H9 (cell line): ENCODE measurements at regions not wholly inside any gene's neighbourhood (a gene's known extent, or its start where the extent isn't known, plus 50 kb on each side); places are given as distances from the start of the nearest gene placed in this dataset.

ENCODE experiments used
- DNase-seq: peaks from one replicate; pipeline ENCODE4 v3.0.0-alpha.2; 2017
- H2AFZ ChIP-seq: one replicate; pipeline ENCODE4 v1.6.1; 2013; ENCODE audit warnings: mild to moderate bottlenecking, low read length, control low read depth, moderate library complexity
- H2AK5ac ChIP-seq: 2 replicates; pipeline ENCODE4 v1.6.1; 2013; ENCODE audit warnings: low read length, control low read depth, mixed read lengths; ENCODE audit not compliant: insufficient read length
- H2BK120ac ChIP-seq: one replicate; pipeline ENCODE4 v1.6.1; 2013; ENCODE audit warnings: low read depth, mild to moderate bottlenecking, low read length, control low read depth, inconsistent platforms; ENCODE audit not compliant: poor library complexity, severe bottlenecking
- H2BK12ac ChIP-seq: 2 replicates; pipeline ENCODE4 v1.6.1; 2013; ENCODE audit warnings: low read length, control low read depth, mixed read lengths, low read depth; ENCODE audit not compliant: insufficient read length
- H2BK15ac ChIP-seq: 2 replicates; pipeline ENCODE4 v1.6.1; 2013; ENCODE audit warnings: low read depth, low read length, control low read depth
- H2BK20ac ChIP-seq: one replicate; pipeline ENCODE4 v1.6.1; 2013; ENCODE audit warnings: low read depth, mild to moderate bottlenecking, low read length, control low read depth, inconsistent platforms; ENCODE audit not compliant: poor library complexity, severe bottlenecking
- H2BK5ac ChIP-seq: 2 replicates; pipeline ENCODE4 v1.6.1; 2013; ENCODE audit warnings: low read length, control low read depth, mixed read lengths; ENCODE audit not compliant: insufficient read length
- H3K14ac ChIP-seq: 2 replicates; pipeline ENCODE4 v1.6.1; 2013; ENCODE audit warnings: low read length, control low read depth; ENCODE audit not compliant: insufficient read depth
- H3K18ac ChIP-seq: 2 replicates; pipeline ENCODE4 v1.6.1; 2013; ENCODE audit warnings: low read depth, mild to moderate bottlenecking, mixed read lengths, low read length, control low read depth; ENCODE audit not compliant: insufficient read length
- H3K23ac ChIP-seq: 2 replicates; pipeline ENCODE4 v1.6.1; 2013; ENCODE audit warnings: low read length, control low read depth, mixed read lengths, low read depth; ENCODE audit not compliant: insufficient read length
- H3K23me2 ChIP-seq: 2 replicates; pipeline ENCODE4 v1.6.1; 2013; ENCODE audit warnings: low read depth, mild to moderate bottlenecking, mixed read lengths, low read length, control low read depth; ENCODE audit not compliant: insufficient read length, poor library complexity, severe bottlenecking
- H3K27ac ChIP-seq: 2 replicates; pipeline ENCODE4 v1.5.1; 2013; ENCODE audit warnings: low read length, control low read depth, mixed read lengths, low read depth; ENCODE audit not compliant: insufficient read length
- H3K27me3 ChIP-seq: 2 replicates; pipeline ENCODE4 v1.6.1; 2013; ENCODE audit warnings: low read length, control low read depth, inconsistent platforms; ENCODE audit not compliant: insufficient read depth
- H3K4ac ChIP-seq: 2 replicates; pipeline ENCODE4 v1.6.1; 2013; ENCODE audit warnings: low read depth, mild to moderate bottlenecking, control low read depth, inconsistent platforms, low read length, moderate library complexity
- H3K4me1 ChIP-seq: 2 replicates; pipeline ENCODE4 v1.6.1; 2013; ENCODE audit warnings: low read length, control low read depth, inconsistent platforms; ENCODE audit not compliant: insufficient read depth
- H3K4me2 ChIP-seq: 2 replicates; pipeline ENCODE4 v1.6.1; 2013; ENCODE audit warnings: low read length, control low read depth, mixed read lengths; ENCODE audit not compliant: insufficient read length, insufficient read depth
- H3K56ac ChIP-seq: 2 replicates; pipeline ENCODE4 v1.6.1; 2013; ENCODE audit warnings: low read depth, mild to moderate bottlenecking, mixed read lengths, low read length, control low read depth; ENCODE audit not compliant: insufficient read length
- H3K79me1 ChIP-seq: 2 replicates; pipeline ENCODE4 v1.6.1; 2013; ENCODE audit warnings: low read depth, mild to moderate bottlenecking, moderate library complexity, low read length, control low read depth, inconsistent platforms; ENCODE audit not compliant: insufficient read depth, poor library complexity, severe bottlenecking
- H3K79me2 ChIP-seq: 2 replicates; pipeline ENCODE4 v1.6.1; 2013; ENCODE audit warnings: low read length, control low read depth, inconsistent platforms; ENCODE audit not compliant: insufficient read depth
- H3K9ac ChIP-seq: 2 replicates; pipeline ENCODE4 v1.6.1; 2013; ENCODE audit warnings: low read length, control low read depth, mixed read lengths; ENCODE audit not compliant: insufficient read length; ENCODE audit errors: extremely low read depth
- H3K9me3 ChIP-seq: one replicate; pipeline ENCODE4 v1.6.1; 2013; ENCODE audit warnings: low read depth, low read length, inconsistent platforms; ENCODE audit not compliant: control insufficient read depth
- H3T11ph ChIP-seq: one replicate; pipeline ENCODE4 v1.6.1; 2013; ENCODE audit warnings: mild to moderate bottlenecking, low read length, control low read depth, inconsistent platforms
- H4K20me1 ChIP-seq: one replicate; pipeline ENCODE4 v1.6.1; 2013; ENCODE audit not compliant: control insufficient read depth, insufficient read length, insufficient read depth
- H4K5ac ChIP-seq: 2 replicates; pipeline ENCODE4 v1.6.1; 2013; ENCODE audit warnings: low read depth, mild to moderate bottlenecking, mixed read lengths, low read length, control low read depth; ENCODE audit not compliant: insufficient read length
- H4K8ac ChIP-seq: replicated peaks from 2 replicates; pipeline ENCODE4 v1.6.1; 2013; ENCODE audit warnings: low read length, control low read depth, mixed read lengths, low read depth; ENCODE audit not compliant: insufficient read length
- H4K91ac ChIP-seq: 2 replicates; pipeline ENCODE4 v1.6.1; 2013; ENCODE audit warnings: low read depth, mild to moderate bottlenecking, moderate library complexity, mixed read lengths, low read length, control low read depth; ENCODE audit not compliant: insufficient read length
- H3K27ac Mint-ChIP-seq, 3 experiments: 2 replicates in 2 of 3; 3 replicates in 1 of 3; pipeline ENCODE4 v1.8.0; 2020 to 2021; ENCODE audit warnings: mixed read lengths in 3 of 3, mild to moderate bottlenecking in 1 of 3, moderate library complexity in 1 of 3
- H3K27me3 Mint-ChIP-seq: 2 replicates; pipeline ENCODE4 v1.8.0; 2021; ENCODE audit warnings: low read depth, mild to moderate bottlenecking, moderate library complexity, mixed read lengths
- H3K36me3 Mint-ChIP-seq, 3 experiments: 2 replicates in 2 of 3; 3 replicates in 1 of 3; pipeline ENCODE4 v1.8.0; 2020 to 2021; ENCODE audit warnings: low read depth in 3 of 3, mixed read lengths in 3 of 3; ENCODE audit not compliant: insufficient read depth in 1 of 3
- H3K4me1 Mint-ChIP-seq, 2 experiments: 2 replicates each; pipeline ENCODE4 v1.8.0; 2020; ENCODE audit warnings: mixed read lengths in 2 of 2
- H3K4me3 Mint-ChIP-seq, 2 experiments: 2 replicates in 1 of 2; 3 replicates in 1 of 2; pipeline ENCODE4 v1.8.0; 2020 to 2021; ENCODE audit warnings: mild to moderate bottlenecking in 2 of 2, mixed read lengths in 2 of 2, moderate library complexity in 1 of 2
- H3K9me3 Mint-ChIP-seq, 2 experiments: 2 replicates in 1 of 2; 3 replicates in 1 of 2; pipeline ENCODE4 v1.8.0; 2020; ENCODE audit warnings: mild to moderate bottlenecking in 2 of 2, mixed read lengths in 2 of 2, moderate library complexity in 1 of 2
- WGBS: extraction: QIAGEN DNeasy Blood & Tissue Kit; methylation state at CpG from one replicate; pipeline ENCODE4 v1.1.7; 2013; ENCODE audit warnings: missing lambda C conversion rate, low lambda C conversion rate, mixed read lengths; ENCODE audit not compliant: insufficient read length; ENCODE audit errors: extremely low coverage; 5-methylcytosine and 5-hydroxymethylcytosine counted together
- TF ChIP-seq, protein P1 (sequence below): fragments of 200-600 bp; sonication (generic); conservative IDR thresholded peaks from 3 replicates; pipeline ENCODE4 v1.8.0; 2021; ENCODE audit warnings: antibody characterized with exemption, mild to moderate bottlenecking

GRCh38 chr2:122412360-122412759 is 656.9 kb downstream of the TSN start:
- no peak overlapping the region for H3K56ac ChIP-seq
- no peak overlapping the region for H2BK20ac ChIP-seq
- TF ChIP-seq, protein P1, sequence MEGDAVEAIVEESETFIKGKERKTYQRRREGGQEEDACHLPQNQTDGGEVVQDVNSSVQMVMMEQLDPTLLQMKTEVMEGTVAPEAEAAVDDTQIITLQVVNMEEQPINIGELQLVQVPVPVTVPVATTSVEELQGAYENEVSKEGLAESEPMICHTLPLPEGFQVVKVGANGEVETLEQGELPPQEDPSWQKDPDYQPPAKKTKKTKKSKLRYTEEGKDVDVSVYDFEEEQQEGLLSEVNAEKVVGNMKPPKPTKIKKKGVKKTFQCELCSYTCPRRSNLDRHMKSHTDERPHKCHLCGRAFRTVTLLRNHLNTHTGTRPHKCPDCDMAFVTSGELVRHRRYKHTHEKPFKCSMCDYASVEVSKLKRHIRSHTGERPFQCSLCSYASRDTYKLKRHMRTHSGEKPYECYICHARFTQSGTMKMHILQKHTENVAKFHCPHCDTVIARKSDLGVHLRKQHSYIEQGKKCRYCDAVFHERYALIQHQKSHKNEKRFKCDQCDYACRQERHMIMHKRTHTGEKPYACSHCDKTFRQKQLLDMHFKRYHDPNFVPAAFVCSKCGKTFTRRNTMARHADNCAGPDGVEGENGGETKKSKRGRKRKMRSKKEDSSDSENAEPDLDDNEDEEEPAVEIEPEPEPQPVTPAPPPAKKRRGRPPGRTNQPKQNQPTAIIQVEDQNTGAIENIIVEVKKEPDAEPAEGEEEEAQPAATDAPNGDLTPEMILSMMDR: no peak

More at GRCh38 chr2:122412360-122412759, 656.9 kb downstream of the TSN start:
- Histone ChIP-seq H2BK15ac (no peak overlapping the region), H2AFZ (no peak overlapping the region), H3K79me1 (no peaks in the 10 kb centered on the region), H4K91ac (no peak overlapping the region), H3K9ac (no peak overlapping the region), H2AK5ac (no peak overlapping the region), H3T11ph (no peak overlapping the region), H3K4me2 (no peak overlapping the region), H3K4ac (no peak overlapping the region), H3K9me3 (no peaks in the 10 kb centered on the region), H3K27ac (no peak overlapping the region), H3K4me1 (no peaks in the 10 kb centered on the region), H4K8ac (no peak overlapping the region), H3K79me2 (no peaks in the 10 kb centered on the region), H2BK5ac (no peak overlapping the region), H3K18ac (no peak overlapping the region), H3K23ac (no peak overlapping the region), H2BK120ac (no peak overlapping the region), H2BK12ac (no peak overlapping the region), H4K5ac (no peak overlapping the region), H4K20me1 (no peaks in the 10 kb centered on the region), H3K14ac (no peak overlapping the region), H3K23me2 (no peaks in the 10 kb centered on the region), H3K27me3 (no peaks in the 10 kb centered on the region)
- Mint-ChIP-seq H3K36me3 (peaks cover 3 to 11% (median 9%) of the 10 kb centered on the region in 3 experiments), H3K4me3 (no peak overlapping the region), H3K27ac (no peak overlapping the region), H3K4me1 (peaks cover 0 to 10% of the 10 kb centered on the region in 2 experiments; a peak in 2 of 4 replicates), H3K27me3 (no peaks in the 10 kb centered on the region), H3K9me3 (peaks cover 11 to 16% of the 10 kb centered on the region in 2 experiments)
- no CpG with 5 or more reads among the region's 6 CpGs for WGBS
- DNase-seq: no peak
